ENCODE measurements at regions not wholly inside any gene's neighbourhood (a gene's known extent, or its start where the extent isn't known, plus 50 kb on each side); places are given as distances from the start of the nearest gene placed in this dataset.
"Not testable (repeated sequence)": the region's sequence is repeated elsewhere in the genome, so short reads cannot be mapped to it uniquely, and the experiment has no call there.

DNA sequence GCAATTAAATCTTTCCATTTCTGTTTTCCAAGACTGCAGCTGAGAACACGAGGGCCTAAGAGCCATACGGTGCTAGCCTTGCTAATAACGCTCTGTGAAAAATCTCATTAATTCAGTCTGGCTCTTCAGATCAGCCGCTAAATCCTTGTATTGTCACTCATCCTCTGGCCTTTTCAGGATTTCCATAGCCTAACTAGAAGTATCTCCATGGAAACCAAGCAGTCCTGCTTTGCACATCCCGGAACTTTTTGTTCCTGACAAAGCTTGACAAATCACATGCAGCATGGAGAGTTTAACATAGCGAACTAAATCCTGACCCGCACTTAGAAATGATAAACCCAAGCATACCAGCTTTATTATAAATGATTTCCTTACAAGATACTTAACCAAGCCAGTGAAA, 383.7 kb downstream of the CD83 start:
- DNase-seq = no peak

DNA sequence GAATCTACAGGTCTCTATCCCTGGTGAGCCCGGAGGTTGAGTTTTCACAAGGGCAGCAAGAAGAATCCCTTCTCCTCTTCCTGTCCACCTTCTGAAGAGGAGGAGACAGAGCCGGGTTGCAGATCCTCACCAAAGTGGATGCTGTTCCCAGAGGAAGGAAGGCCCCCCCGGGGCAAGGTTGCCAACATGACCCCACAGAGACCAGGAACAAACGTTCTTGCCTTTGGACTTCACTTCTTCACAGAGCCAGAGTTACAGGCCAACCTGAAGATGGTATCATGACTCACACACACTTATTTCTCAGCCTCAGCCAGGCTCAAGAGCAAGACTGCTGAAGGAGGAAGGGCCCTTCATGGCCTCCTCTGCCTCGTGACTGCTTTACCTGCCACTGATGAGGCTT, 384.3 kb downstream of the CD83 start:
- DNase-seq = no peak

DNA sequence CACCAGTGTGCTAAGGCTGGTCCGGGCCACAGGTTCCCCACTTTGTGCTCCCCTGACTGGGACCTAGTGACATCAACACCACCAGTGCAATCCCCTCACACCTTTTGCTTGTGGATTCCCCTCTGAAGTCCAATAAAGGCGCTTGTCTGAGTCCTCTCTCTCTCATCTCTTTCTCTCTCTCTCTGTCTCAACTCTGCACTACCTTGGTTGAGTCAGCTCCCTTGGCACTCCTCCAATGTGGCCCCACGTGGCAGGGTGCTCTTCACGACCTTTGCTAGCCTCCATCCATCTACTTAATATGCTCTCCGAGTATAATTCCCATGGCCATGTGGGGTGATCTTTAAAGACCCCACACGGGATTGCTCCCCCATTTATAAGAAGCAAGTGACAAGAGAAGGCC, 385.0 kb downstream of the CD83 start:
- DNase-seq = no peak

DNA sequence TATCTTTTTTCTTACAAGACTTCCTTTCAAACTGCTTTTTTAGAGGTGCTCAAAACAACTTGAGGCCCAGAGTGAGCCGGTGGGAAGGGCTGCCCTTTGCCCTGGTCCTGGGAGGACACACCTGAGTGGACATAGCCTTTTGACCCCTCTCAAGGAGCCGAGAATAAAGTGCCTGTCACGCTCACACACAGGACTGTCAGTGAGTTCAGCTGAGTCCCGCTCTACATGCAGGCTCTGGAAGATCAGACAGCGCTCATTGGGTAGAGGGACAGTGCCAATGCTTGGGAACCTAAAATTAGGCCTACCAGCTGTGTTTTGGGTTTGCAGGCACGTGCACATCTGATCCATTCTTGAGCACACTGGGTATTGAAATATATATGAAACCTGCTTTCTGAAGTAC, 387.8 kb downstream of the CD83 start:
- no peak for DNase-seq

DNA sequence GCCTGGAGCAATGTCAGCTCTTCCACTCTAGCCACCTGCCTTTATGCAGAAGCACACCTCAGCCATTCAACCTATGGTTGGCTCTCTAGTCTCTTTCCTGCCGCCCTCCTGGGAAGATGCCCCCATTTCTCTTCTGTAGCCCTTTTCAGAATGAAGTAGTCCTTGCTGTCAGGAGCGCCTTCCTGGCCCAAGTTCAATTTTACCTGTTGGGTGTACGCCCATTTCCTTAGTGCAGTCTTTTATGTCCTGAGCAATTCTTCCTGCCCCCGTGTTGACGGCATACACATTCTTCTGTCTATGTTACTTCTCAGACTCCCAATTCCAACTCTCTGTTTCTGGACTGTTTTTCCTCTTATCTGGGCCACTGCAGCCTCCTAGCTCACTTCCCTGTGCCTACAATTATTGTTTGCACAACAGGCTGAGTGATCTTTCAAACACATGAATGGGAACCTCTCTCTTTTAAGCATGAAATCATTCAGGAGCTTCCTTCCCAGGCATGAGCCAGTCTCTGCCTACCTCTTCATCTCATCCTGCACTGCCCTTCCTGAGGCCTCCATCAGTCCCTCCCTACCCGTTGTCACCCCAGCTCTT, 389.2 kb downstream of the CD83 start:
- DNase-seq = no peak

DNA sequence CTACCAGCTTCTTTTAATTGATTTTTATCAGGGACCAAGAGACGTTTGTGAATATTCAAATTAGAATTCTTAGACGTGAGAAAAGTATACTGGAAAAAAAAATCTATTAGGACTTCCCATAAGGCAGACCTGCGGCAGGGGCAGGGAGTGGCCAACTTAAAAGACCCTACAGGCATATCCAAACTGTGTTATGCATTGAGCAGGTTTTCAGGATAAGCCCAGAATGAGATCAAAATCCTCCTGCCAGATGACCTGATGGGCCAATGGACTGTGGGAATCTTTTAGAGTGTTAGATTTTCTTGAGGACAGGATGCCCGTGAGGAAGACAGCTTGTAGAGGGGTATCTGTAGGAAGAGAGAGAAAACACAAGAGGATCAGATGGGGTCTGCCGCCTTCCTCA, 391.5 kb downstream of the CD83 start:
- no peak for DNase-seq

DNA sequence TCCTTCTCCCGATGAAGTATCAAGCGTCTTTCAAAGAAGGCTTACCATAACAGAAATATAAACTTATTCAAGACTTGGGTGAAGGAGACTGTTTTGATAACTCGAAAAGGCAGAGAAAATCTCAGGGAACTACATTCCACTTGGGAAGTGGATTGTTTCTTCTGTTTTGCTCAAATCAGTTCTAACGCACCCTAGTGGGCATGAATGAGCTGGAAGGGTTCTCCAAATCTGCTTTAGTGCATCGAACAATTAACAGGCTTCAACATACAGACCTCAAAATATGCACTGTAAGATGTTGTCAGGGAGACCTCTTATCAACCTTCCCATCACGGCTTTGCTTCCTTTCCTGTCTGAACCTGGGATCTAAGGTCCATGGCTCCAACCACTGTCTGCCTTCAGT, 392.5 kb downstream of the CD83 start:
- no peak for DNase-seq

DNA sequence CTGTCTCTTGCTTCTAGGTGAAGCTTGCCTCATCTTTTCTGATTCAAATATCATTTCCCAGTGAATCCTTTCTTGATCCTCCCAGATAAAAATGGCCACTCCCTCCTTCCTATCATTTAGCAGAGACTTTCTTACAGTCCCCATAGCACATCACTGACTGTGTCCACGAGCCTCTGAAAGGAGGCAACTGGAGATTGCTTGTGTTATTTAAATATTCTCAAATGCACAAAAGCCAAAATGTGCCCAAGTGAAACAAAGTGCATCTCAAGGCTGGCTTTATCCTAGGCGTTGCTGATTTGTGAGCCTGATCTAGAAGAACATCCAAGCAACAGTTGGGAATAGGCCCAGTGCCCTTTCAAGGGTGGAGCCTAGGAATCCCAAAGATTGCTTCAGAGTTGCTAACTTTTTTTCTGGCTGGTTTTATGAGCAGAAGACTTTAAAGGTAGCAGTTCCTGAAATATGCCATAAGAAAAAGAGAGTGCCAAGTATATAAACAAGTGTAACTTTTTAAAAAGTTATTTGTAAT, 393.6 kb downstream of the CD83 start:
- DNase-seq = no peak

DNA sequence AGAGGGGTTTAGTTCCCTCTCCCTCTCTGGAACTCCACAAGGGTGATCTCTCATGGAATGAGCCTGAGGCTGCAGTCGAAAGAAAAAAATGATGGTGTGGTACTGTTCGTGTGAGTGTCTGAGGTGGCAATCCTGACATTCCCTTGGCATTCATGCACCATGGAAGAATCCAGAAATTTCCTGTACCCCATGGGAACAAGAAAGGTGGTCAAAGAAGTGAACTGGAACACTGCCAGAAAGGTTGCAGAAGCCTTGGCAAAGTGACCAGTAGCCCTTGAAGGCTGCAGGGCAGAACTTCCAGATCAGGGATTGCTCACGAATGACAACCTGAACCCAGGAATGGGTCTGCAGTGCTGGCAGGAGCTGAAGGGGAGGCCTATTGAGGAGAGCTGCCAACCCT, 394.7 kb downstream of the CD83 start:
- DNase-seq = no peak

DNA sequence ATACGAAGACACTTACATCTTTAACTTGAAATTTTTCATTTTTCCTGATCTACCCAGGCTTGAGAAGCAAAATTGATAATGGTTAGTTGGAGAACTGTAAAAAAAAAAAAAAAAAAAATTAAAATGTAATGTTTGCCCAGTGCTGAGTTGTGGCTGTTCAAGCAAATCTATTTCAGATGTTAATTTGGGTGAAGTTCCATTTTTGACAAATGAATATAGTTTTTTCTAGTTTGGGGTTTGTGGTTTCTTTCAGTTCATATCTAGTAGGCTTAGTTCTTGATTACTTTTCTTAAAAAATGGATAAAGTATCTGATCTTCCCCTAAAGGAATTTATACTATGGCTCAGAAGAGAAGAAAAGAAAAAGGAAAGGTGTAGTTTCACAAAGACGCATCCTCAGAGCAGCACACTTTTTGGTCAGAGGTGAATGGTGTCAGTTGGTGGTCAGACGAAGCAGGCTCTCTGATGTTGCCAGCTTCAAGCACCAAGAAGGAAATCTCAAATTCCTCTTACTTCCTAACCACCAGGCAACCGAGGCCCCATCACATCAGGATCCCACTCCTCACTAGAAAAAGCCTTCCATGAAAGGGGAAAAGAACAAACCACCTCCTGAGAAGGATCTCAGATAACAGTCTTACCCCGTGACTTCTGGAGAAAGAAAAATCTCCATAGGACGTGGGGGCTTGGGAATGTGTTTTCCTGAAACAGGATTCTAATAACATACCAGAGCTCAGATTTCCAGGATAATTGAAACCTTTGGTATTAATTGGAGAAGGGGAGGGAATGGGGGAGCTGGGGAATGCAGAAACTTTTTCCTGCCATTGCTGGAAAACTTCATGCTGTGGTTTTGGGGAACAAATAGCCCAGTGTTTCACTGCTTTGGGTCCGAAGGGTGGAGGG, 396.2 kb downstream of the CD83 start:
- DNase-seq = no peak

DNA sequence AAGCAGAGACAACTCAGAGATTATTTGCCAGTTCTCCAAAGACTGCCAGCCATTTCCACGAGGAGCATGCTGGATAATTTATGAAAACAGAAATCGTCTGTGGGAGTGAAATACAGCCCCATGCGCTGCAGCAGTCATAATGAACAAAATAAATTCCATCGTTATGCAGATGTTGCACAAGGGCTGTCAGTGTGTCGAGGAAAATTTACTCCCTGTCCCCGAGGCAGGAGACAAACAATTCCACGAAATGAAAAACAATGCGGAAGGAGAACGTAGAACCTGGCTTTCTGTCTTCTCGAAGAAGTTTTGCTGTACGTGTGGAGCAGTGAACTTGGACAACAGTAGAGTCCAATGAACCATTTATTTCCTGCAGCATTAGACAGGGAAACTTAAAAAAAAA, 399.4 kb downstream of the CD83 start:
- no peak for DNase-seq

DNA sequence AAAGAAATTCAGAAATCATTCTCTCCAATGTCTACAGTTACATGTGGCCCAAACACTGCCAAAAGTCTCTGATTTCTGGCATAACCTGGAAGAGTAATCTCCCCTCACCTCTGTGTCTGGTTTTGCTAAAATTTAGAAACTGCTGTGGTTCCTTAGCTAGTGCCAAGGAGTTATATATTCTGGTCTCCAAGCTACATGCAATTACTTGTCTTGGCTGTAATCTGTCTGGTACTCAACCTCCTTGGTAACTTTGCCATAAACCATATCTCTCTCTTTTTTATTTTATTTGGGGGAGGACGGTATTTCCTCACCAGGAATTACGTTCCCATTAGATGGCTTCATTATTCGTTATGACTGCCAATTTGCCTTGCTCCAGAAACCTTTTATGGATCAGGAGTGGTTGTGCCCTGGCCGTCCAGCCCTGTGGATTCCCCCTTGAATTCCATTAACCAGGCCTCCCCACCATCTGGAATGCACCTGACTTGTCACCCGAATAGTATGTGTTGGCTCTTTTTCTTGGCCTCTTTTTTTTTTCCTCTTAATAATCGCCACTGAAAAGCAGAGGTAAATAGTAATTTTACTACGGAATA, 400.0 kb downstream of the CD83 start:
- no peak for DNase-seq

DNA sequence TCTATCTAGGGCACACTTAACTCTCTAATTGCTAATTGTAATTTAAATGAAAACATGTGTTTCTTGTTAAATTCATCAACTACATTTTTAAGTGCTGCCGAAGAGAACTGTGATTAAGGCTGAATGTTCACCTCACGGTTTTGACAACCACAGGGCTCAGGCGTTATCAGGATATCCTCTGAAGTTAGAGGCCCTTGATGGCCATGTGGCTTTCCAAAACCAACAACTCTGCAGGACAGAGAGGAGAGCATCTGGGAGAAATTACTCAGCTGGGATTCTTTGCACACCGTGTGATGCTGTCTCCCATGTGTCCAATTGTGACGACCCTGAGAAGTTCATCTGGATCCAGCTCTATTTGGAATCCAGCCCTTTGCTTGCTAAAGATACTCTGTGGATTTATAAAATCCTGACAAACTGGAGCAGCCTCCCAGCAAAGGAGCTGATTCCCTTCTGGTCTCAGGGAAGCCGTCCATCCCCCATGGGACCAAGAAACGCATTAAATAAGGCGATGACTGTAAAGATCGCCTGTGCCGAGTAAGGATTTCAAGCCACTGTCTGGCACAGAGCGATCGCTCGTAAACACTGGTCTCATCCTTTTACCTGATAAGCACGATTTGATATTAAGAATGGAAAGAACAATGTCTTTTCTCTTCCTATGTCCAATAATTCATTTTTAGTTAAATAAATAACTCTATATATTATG, 401.1 kb downstream of the CD83 start:
- DNase-seq = no peak

DNA sequence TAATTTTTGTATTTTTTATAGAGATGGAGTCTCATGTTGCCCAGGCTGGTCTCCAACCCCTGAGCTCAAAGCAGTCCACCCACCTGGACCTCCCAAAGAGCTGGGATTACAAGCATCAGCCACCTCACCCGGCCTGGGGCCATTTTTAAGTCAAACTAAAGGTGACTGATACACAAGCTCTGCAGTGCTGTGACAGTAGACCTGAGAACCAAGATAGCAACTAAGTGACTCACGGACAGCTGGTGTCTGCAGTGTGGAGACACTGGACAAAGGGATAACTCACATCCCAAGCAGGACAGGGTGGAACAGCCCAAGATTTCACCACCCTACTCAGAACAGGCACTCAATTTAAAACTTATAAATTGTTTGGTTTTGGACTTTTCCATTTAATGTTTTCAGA, 402.5 kb downstream of the CD83 start:
- DNase-seq = no peak

DNA sequence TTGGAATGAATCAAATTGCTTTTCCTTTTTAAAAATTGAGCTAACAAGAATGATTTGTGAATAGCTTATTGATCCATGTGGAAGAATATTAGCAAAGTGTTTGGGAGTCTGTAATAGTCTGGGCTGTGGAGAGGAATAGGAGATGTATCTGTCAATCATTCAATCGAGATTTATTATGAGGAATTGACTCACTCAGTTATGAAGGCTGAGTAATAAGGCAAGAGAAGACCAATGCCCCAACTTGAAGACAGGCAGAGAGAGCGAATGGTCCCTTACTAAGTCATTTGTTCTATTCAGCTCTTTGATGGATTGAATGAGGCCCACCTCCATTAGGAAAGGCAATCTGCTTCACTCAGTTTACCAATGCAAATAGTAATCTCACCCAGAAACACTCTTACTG, 403.0 kb downstream of the CD83 start:
- DNase-seq = no peak

DNA sequence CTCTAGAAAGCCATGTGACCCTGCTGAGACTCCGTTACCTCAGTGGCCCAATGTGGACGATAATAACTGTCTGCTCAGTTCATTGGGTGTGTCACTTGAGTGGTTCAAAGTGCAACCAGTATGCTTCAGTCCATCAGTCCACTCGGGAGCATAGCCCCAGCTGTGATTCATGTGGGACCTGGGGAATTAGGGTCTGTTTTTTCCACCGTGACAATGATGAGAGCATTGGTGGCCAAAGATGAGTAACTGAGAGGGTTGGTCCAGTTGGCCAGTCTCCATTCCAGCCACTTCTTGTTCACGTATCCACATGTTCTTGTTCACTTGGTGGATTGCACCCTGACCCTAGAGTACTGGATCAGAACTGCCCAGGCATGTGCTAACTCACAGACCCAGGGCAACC, 403.6 kb downstream of the CD83 start:
- DNase-seq = no peak

DNA sequence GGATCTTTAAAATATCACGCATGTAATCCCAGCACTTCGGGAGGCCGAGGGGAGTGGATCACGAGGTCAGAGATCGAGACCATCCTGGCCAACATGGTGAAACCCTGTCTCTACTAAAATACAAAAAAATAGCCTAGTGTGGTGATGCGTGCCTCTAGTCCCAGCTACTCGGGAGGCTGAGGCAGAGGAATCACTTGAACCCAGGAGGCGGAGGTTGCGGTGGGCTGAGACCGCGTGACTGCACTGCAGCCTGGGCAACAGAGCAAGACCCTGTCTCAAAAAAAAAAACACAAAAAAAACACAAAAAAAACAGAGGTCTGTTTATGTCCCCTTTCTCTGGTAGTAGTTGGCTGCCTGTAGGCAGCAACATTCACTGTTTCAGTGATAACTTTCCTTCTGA, 404.3 kb downstream of the CD83 start:
- DNase-seq = not testable (repeated sequence)

DNA sequence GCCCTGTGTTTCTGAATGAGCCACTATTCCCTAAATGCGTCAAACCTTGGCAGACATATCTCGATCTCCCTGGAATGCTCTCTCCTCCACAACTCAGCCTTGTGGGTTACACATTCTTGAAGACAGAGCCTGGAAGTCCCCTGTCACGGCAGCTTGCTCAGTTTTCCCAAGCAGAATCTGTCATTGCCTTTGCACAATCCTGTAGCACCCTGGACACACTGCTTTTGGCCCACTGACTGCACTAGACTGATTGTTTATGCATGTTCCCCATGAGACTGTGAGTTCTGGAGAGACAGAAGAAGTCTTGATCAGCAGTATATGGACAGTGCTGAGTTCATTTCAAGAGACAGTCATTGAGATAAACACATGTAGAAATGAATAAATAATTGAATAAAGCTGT, 406.7 kb downstream of the CD83 start:
- no peak for DNase-seq

DNA sequence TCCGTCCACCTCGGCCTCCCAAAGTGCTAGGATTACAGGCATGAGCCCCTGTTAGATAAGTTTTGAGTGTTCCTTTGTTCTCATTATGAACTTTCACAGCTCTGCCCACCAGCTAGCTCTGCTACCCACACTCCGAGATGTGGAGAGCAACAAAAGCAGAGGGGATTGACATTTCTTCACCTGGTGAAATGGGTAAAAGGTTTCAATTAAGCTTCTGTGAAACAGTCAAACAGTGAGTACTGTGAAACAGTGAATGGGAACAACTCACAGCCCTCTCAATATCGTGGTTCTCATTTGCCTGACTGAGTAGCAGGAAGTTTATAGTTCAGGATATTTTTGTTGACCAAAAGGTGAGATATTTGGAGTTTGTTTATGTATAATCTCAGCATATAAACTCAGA, 412.8 kb downstream of the CD83 start:
- no peak for DNase-seq

DNA sequence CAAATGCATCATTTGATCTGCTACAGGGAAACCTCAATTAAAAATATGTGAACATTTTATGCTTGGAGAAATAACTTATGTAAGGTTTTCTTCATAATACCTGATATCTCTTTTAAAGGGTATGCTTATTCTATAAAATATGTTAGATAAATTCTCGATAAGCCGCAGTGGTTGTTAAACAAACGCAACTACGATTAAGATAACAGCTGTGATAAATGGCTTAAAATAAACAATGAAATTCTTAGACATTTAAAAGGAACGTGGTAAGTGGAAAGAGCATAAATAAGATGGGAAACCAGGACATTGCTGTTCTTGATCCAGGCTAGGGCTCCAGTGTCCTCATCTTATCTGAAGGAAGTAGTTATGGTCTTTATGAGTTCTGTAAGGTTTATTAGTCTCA, 415.9 kb downstream of the CD83 start:
- DNase-seq = no peak

DNA sequence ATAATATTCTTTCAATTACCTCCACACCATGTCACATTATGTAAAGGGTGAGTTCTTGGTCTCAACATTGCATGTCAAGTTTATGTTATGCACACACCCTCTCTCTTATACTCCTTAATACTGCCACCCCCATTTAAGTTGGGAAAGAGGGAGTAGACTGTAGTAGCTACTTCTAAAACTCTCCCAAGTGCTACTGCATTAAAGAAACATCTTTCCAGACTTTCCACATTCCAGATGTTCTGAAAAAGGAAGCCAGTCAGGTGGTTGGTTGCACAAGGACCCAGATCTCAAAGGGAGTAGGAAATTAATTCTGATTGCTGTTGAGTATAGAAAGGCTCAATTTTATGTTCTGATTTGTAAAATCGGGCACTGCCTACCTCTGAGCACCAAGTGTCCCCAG, 419.5 kb downstream of the CD83 start:
- no peak for DNase-seq

DNA sequence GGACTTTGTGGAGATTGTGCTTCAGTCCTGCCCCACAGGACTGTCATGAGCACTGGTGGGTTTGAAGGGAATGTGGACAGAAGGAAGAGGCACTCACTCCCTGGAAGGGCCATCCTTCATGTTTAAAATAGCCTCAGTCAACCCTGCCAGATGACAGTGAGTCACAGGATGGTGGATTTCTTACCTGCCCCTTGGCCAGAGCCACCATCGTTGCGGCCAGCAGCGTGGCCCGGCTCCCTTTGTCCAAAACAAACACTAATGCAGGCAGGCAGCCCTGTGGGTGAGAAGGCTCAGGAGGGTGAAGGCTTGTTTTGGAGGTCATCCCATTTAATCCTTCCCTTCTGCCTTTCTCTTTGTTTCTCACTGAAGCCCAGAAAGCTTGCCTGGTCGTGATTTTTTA, 422.7 kb downstream of the CD83 start:
- no peak for DNase-seq

DNA sequence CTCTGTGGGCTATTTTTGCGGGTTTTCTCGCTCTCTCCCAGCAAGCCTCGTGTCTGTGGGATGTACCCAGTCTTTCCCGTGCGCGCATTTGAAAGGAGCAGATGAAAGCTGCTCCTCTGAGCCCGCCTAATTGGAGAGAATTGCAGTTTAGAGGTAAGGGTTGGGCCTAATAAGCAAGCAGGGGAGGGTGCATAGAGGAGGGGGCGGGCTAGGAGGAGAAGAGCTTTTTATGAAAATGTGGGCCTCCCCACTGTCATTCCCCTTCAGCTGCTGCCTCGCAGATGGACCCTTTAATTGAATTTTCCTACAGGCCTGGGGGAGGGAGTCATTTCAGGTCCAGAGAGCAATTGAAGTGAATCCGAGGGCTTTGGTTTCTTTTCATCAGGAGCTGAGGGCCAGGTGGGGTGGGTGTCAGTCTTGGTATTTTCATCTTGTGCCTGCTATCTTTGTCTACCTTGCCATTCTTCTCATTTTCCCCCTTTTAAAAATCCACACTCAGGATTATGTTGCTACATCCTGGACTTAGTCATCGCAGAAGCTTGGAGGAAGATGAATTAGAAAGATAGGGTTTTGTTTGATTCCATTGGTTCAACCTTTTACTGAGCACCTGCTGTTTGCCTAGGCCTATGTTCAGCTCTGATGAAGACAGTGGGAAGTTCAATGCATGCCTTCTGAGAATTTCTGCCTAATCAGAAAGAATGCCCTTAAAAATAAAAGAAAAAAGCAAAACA, 423.4 kb downstream of the CD83 start:
- no peak for DNase-seq
